Jurkat, Clone E6-1 (cell line): ENCODE measurements at regions not wholly inside any gene's neighbourhood (a gene's known extent, or its start where the extent isn't known, plus 50 kb on each side); places are given as distances from the start of the nearest gene placed in this dataset.

Source experiments
- DNase-seq: peaks from one replicate; pipeline ENCODE4 v3.0.0-alpha.2; 2011; ENCODE audit warnings: low read depth, low spot score
- H3K4me3 ChIP-seq: 2 replicates; pipeline ENCODE4 v1.5.1; 2011; ENCODE audit warnings: mild to moderate bottlenecking, low read length, control low read depth, moderate library complexity

GRCh38 chr2:104788742-104789455 is 65.0 kb upstream of the POU3F3 start:
- DNase-seq: no peak
- no peak overlapping the region for H3K4me3 ChIP-seq

GRCh38 chr2:104790100-104790811 is 63.7 kb upstream of the POU3F3 start:
- H3K4me3 ChIP-seq: no peak overlapping the region
- no peak for DNase-seq

- DNase-seq: no peak
- no peak overlapping the region for H3K4me3 ChIP-seq
Observed at GRCh38 chr2:104790901-104791495, 62.9 kb upstream of the POU3F3 start.

- H3K4me3 ChIP-seq: no peak overlapping the region
- DNase-seq: no peak
Observed at GRCh38 chr2:104793966-104794365, 59.9 kb upstream of the POU3F3 start.

GRCh38 chr2:104794441-104794840 is 59.5 kb upstream of the POU3F3 start:
- H3K4me3 ChIP-seq: no peak overlapping the region
- no peak for DNase-seq
